ENCODE measurements at regions not wholly inside any gene's neighbourhood (a gene's known extent, or its start where the extent isn't known, plus 50 kb on each side); places are given as distances from the start of the nearest gene placed in this dataset.

GRCh38 chr1:57621776-57622175, 197.9 kb upstream of the DAB1 start:
- H3K4me2 ChIP-seq (ENCODE audit: control insufficient read depth, insufficient read depth) = no peak overlapping the region
- no peak for ATAC-seq
- RAD21 ChIA-PET (ENCODE audit: unreplicated experiment) = no interaction called here
- no peaks in the 10 kb centered on the region for H3K36me3 ChIP-seq (ENCODE audit: control insufficient read depth in 2 of 2, insufficient read depth in 2 of 2, low read length in 1 of 2)
- 0% methylated on average over 1 of the region's 1 CpG for WGBS (ENCODE audit: insufficient coverage, insufficient replicate concordance, low lambda C conversion rate, missing lambda C conversion rate)
- no peak overlapping the region for H3K27ac ChIP-seq (ENCODE audit: control insufficient read depth, insufficient read depth)
- FAIRE-seq = no peak
- H2AFZ ChIP-seq (ENCODE audit: control insufficient read depth, low read depth, low read length) = no peak overlapping the region
- no peak overlapping the region for H3K4me3 ChIP-seq
- no peaks in the 10 kb centered on the region for H4K20me1 ChIP-seq (ENCODE audit: control insufficient read depth, insufficient read depth)
- intact Hi-C loops (cut with micrococcal nuclease; ENCODE audit: unreplicated experiment) = no loop called here
- in situ Hi-C loops (cut with MboI) = no loop called here
- BruUV-seq (replicated peaks) = no TSS peak
- POLR2A ChIA-PET = no interaction called here
- no peaks in the 10 kb centered on the region for H3K4me1 ChIP-seq (ENCODE audit: control insufficient read depth, insufficient read depth, low read length)
- SMC1A ChIA-PET (ENCODE audit: uncharacterized antibody, unreplicated experiment) = interaction anchor here (1.0 kb wide), 1 partner anchor 12 kb away, joined by 4 read pairs; no protein-coding TSS in a partner anchor
- H3K9me3 ChIP-seq (replicated peaks; ENCODE audit: control insufficient read depth, insufficient read depth, low read length) = no peaks in the 10 kb centered on the region
- no peaks in the 10 kb centered on the region for H3K79me2 ChIP-seq (ENCODE audit: control insufficient read depth, insufficient read depth, low read length)
- no peak for DNase-seq (ENCODE audit: low read depth, low spot score)
- no peak overlapping the region for H3K9ac ChIP-seq (ENCODE audit: control insufficient read depth, insufficient read depth, low read length)
- TF ChIP-seq FOXK2 (IDR thresholded peaks at IDR 0.05) (no peak), STAT3 (IDR thresholded peaks at IDR 0.05; ENCODE audit: low read depth, low read length) (no peak)
- TF ChIP-seq, protein P1, sequence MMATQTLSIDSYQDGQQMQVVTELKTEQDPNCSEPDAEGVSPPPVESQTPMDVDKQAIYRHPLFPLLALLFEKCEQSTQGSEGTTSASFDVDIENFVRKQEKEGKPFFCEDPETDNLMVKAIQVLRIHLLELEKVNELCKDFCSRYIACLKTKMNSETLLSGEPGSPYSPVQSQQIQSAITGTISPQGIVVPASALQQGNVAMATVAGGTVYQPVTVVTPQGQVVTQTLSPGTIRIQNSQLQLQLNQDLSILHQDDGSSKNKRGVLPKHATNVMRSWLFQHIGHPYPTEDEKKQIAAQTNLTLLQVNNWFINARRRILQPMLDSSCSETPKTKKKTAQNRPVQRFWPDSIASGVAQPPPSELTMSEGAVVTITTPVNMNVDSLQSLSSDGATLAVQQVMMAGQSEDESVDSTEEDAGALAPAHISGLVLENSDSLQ (IDR thresholded peaks at IDR 0.05) = no peak
- CTCF ChIA-PET = no interaction called here
- H3K27me3 ChIP-seq (replicated peaks in 1 of 2; ENCODE audit: control insufficient read depth in 2 of 2, insufficient read depth in 2 of 2, low read length in 1 of 2) = no peaks in the 10 kb centered on the region

GRCh38 chr1:57620605-57621004, 196.7 kb upstream of the DAB1 start:
- ChIA-PET RAD21 (ENCODE audit: unreplicated experiment) (no interaction called here), POLR2A (no interaction called here), SMC1A (ENCODE audit: uncharacterized antibody, unreplicated experiment) (no interaction called here), CTCF (no interaction called here)
- Histone ChIP-seq H3K36me3 (ENCODE audit: control insufficient read depth in 2 of 2, insufficient read depth in 2 of 2, low read length in 1 of 2) (no peaks in the 10 kb centered on the region), H3K9me3 (replicated peaks; ENCODE audit: control insufficient read depth, insufficient read depth, low read length) (no peaks in the 10 kb centered on the region), H3K4me1 (ENCODE audit: control insufficient read depth, insufficient read depth, low read length) (no peaks in the 10 kb centered on the region), H2AFZ (ENCODE audit: control insufficient read depth, low read depth, low read length) (no peak overlapping the region), H3K4me2 (ENCODE audit: control insufficient read depth, insufficient read depth) (no peak overlapping the region), H3K79me2 (ENCODE audit: control insufficient read depth, insufficient read depth, low read length) (no peaks in the 10 kb centered on the region), H4K20me1 (ENCODE audit: control insufficient read depth, insufficient read depth) (no peaks in the 10 kb centered on the region), H3K9ac (ENCODE audit: control insufficient read depth, insufficient read depth, low read length) (no peak overlapping the region), H3K27me3 (replicated peaks in 1 of 2; ENCODE audit: control insufficient read depth in 2 of 2, insufficient read depth in 2 of 2, low read length in 1 of 2) (no peaks in the 10 kb centered on the region), H3K4me3 (no peak overlapping the region), H3K27ac (ENCODE audit: control insufficient read depth, insufficient read depth) (no peak overlapping the region)
- TF ChIP-seq, protein P2, sequence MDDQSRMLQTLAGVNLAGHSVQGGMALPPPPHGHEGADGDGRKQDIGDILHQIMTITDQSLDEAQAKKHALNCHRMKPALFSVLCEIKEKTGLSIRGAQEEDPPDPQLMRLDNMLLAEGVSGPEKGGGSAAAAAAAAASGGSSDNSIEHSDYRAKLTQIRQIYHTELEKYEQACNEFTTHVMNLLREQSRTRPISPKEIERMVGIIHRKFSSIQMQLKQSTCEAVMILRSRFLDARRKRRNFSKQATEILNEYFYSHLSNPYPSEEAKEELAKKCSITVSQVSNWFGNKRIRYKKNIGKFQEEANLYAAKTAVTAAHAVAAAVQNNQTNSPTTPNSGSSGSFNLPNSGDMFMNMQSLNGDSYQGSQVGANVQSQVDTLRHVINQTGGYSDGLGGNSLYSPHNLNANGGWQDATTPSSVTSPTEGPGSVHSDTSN (IDR thresholded peaks at IDR 0.05; ENCODE audit: insufficient replicate concordance, low read depth, low read length) = no peak
- no peak for TF ChIP-seq ETV6 (conservative IDR thresholded peaks at IDR 0.05 in 1 of 2, IDR thresholded peaks at IDR 0.05 in 1 of 2; ENCODE audit: borderline replicate concordance in 1 of 2, low read depth in 1 of 2)
- TF ChIP-seq ZZZ3 (IDR thresholded peaks at IDR 0.05; ENCODE audit: control insufficient read depth, insufficient read length, low read depth) = no peak
- no peak for TF ChIP-seq MTA3 (IDR thresholded peaks at IDR 0.05; ENCODE audit: borderline replicate concordance, low read length)
- TF ChIP-seq MYC (IDR thresholded peaks at IDR 0.05; ENCODE audit: insufficient read depth, insufficient read length, insufficient replicate concordance, low read length, severe bottlenecking) = no peak
- TF ChIP-seq BRCA1 (IDR thresholded peaks at IDR 0.05; ENCODE audit: low read depth, low read length) = no peak
- TF ChIP-seq CBX5 (IDR thresholded peaks at IDR 0.05; ENCODE audit: low read depth) = no peak
- no peak for TF ChIP-seq POLR2A (IDR thresholded peaks at IDR 0.05; ENCODE audit: low read depth, low read length)
- no peak for TF ChIP-seq SMAD1 (IDR thresholded peaks at IDR 0.05; ENCODE audit: low read depth, partially characterized antibody)
- FAIRE-seq = no peak
- ATAC-seq = no peak
- in situ Hi-C loops (cut with MboI) = no loop called here
- no peak for DNase-seq (ENCODE audit: low read depth, low spot score)
- no TSS peak for BruUV-seq (replicated peaks)
- 35% methylated on average over 4 of the region's 4 CpGs for WGBS (ENCODE audit: insufficient coverage, insufficient replicate concordance, low lambda C conversion rate, missing lambda C conversion rate)
- intact Hi-C loops (cut with micrococcal nuclease; ENCODE audit: unreplicated experiment) = no loop called here

All from GM12878 (cell line).